Activated gamma-delta T cell treated with Interleukin-2 at 50 U/mL for 16 hours (primary cell): ENCODE measurements at regions not wholly inside any gene's neighbourhood (a gene's known extent, or its start where the extent isn't known, plus 50 kb on each side); places are given as distances from the start of the nearest gene placed in this dataset.

Experiments
- DNase-seq: peaks from one replicate; pipeline ENCODE4 v3.0.0-alpha.2; 2020

DNA sequence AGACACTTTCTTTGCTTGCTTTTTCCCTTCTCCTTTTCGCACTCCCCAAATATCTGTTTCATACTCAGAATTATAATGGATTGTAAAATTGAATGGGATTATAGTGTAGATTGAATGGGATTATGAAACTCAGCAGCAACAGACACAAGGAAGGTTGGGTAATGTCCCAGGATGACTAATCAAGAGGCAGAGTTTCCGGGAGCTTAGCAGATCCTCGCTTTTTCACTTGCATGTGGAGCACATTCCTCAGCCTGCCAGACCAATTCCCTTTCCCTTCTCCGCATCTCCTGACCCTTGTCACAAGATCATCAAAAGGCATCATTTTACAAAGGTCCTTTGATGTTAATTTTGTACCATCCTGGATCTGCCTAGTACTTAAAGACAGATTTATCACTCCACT lies 55.1 kb upstream of the SLC1A1 start:
- no peak for DNase-seq

DNA sequence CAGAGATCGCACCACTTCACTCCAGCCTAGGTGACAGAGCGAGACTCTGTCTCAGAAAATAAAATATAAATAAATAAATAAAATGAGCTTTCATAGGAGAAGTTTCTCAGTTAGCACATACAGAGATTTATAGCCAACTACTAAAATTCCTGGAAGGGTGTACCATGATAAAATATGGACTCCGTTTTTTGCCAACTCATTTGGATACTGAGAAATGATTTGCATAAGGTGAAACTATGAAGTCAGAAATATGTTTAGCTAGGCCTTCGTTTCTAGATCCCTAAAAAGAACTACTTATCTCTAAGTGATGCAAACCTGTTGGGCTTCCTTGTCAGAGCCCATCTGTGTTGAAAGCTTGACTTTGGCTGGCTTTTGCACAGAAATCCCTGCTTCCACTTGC lies 56.9 kb upstream of the SLC1A1 start:
- no peak for DNase-seq

- DNase-seq, result no peak
Observed at GRCh38 chr9:4430432-4431261, 59.6 kb upstream of the SLC1A1 start.

DNA sequence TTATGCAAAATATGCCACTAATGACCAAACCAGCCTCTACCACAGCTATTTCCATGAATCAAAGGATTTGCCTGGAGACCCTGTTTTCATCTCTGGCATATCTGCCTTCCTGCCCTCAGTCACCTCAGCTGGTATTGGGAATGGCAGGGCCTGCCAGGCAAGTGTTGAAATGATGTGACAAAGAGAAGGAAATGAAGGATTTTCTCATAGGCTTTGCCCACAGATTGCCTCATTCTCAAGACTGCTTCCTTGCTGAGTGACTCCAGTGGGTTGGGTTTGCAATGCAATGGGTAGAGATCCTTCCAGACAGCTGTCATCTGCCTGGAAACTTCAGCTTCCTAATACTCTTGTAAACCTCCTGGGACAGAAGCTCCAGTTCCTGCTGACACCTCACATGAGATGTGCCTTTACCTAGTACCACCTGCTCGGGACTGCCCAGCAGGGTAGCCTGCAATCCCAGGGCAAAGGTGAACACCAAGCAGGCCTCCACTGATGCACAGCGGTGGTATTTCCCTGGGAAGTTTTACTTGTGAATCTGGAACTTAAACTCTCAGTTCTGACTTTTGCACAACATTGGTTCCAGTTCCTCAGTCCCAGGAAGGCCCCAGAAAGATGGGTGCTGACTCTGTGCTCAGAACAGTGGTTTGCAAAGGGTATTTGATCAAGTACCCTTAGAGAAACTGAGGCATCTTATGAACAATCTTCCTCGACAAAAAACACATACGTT lies 64.8 kb upstream of the SLC1A1 start:
- no peak for DNase-seq

DNA sequence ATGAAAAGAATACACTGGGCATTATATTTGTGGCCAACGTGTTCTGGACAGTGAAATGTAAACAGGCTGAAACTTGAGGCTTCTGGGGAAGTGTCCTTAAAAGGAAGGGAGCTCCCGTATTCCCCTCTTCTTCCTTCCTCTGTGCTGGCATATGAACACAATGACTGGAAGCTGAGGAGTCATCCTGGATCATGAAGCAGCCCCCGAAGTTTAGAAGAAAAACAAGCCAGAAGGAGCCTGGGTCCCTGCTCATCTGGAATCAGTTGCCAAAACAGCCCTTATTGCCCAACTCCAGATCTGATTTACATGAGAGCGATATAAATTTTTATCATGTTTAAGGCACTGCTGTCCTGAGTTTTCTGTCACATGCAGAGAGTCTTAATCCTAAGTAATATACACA lies 65.4 kb upstream of the SLC1A1 start:
- DNase-seq, result no peak

DNA sequence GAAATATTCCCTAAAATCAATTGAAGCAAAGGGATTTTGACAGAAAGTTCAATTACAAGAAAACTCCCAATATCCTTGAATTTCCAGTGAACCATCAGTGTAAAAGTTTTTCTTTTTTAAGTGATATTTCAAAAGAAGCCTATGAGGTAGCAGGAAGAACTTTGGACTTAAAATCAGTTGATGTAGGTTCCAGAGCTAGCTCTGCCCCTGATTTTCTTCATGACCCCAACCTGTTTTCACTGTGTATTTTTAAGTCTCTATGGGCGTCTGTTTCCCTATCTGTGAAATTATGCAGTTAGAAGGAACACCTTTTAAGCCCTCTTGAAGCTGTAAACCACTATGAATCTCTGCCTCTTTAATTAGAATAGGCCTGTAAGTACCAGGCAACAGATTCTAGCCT lies 66.2 kb upstream of the SLC1A1 start:
- DNase-seq, result no peak

DNA sequence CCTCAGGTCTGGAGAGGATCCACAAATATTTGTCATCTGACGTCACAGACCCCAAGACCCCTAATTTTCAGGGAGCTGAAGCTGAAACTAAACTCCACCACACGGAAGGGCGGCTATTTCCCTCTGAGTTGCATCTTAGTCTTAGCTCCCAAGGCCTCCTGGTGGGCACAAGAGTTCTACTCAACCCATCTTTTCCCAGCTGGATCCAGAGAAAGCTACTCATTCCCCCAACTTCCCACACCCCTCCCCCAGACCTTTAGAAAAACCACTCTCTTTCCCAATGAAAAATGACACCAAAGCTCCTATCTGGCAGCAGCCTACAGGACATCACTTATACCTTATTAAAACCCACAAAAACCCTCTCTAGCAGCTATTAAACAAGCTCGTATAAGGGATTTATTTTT lies 67.1 kb upstream of the SLC1A1 start:
- no peak for DNase-seq

DNA sequence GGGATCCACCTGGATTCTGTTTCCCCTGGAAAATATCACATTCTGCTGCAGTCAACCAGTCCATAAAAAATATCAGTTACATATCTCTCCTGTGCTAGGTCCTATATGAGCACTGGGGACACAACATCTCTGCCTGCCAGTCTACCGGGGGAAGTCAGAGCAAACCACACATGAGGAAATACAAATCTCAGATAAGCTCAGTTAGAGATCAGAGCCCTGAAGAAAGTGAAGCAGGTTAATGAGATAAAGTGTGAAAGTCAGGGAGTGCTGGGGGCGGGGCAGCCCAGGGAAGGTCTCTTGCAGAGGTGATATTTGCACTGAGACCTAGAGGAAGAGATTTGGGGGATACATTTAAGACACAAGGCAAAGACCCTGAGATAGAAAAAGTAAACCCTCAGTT lies 67.8 kb upstream of the SLC1A1 start:
- peak; percentile 5 for DNase-seq

GRCh38 chr9:4421847-4422246 lies 68.4 kb upstream of the SLC1A1 start:
- no peak for DNase-seq

GRCh38 chr9:4420351-4420750 lies 69.9 kb upstream of the SLC1A1 start:
- DNase-seq, result no peak

GRCh38 chr9:4417578-4418325 lies 72.5 kb upstream of the SLC1A1 start:
- no peak for DNase-seq

- DNase-seq, result no peak
Observed at GRCh38 chr9:4416467-4416866, 73.8 kb upstream of the SLC1A1 start.

DNA sequence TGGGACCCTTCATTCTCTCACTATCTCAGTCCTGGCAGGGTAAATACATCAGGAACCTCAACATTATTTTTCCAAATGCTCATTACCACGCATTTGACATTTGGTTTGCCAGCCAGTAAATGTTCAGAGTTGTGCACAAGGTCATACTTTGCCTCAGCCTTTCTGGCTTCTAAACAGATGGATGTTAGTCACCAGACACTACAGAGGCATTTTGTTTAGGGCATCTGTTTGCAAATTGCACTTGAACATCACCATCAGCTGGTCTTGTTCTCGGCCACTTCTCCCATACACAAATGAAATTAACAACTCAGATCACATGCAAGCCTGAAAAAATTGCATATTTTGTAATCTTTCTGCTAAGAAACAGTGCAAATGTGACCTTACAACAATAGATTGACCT lies 75.0 kb upstream of the SLC1A1 start:
- DNase-seq, result no peak

- no peak for DNase-seq
Observed at GRCh38 chr9:4413856-4414255, 76.4 kb upstream of the SLC1A1 start.

DNA sequence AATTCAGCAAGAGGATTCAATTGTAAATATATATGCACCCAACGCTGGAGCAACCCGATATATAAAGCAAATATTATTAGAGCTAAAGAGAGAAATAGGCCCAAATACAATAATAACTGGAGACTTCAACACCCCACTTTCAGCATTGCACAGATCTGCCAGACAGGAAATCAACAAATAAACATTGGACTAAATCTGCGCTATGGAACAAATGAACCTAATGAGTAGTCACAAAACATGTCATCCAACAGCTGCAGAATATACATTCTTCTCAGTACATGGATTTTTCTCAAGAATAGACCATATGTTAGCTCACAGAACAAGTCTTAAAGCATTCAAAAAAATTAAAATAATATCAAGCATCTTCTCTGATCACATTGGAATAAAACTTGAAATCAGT lies 86.1 kb upstream of the SLC1A1 start:
- no peak for DNase-seq

GRCh38 chr9:4402501-4402900 lies 87.8 kb upstream of the SLC1A1 start:
- DNase-seq, result no peak

GRCh38 chr9:4400731-4401130 lies 89.5 kb upstream of the SLC1A1 start:
- DNase-seq, result no peak

DNA sequence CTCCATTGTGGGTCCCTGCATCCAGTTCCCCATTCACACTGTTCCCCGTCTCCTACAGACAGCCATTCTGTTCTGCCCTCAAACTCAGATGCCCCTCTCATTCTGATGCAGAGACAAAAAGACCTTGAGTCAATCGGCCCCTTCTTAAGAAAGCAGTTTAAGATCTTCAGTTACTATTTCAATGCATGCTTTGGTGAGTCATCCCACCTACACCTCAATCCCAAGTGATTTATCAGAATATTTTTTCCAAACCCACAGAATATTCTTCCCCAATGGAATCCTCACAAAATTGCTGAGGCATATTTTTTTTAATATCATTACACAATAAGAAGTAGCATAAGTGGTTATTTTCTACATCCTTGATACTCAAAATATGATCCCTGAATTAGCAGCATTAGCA lies 92.4 kb upstream of the SLC1A1 start:
- DNase-seq, result no peak

GRCh38 chr9:4393806-4394523 lies 94.1 kb upstream of the GLIS3 start:
- no peak for DNase-seq

DNA sequence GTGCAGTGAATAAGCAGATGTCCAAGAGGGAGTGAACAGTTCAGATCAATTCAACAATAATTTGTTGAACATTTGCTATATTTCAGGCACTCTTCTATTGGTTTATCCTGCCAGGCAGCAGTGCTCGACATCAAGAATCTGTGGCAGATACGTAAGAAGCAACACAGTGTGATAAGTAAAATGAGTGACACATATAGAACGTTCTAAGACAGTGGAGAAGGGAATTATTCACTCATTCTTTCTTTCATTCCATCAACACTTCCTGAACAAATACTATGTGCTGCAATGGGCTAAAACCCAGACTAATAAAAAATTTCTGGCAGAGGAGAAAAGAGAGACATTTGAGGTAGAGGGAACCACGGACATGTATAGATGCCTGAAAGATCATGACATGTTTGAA lies 89.9 kb upstream of the GLIS3 start:
- no peak for DNase-seq

DNA sequence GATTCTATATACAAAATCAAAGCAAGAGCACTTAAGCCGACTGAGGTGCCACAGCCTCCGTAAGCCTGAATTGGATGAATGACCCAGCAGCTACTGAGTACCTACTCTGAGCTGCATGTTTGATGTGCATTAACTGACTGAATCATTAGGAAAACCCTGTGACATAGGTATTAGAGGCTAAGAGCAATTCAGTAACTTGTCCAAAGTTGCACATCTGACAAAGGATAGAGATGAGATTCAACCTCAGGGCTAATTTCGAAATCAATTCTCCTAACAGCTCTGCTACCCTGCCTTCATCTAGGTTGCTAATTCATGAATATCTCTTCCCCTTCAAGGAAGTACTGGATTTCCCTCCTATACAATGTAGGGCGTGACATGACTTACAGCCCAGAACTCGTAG lies 89.1 kb upstream of the GLIS3 start:
- DNase-seq, result no peak

- no peak for DNase-seq
Observed at GRCh38 chr9:4386819-4387218, 87.0 kb upstream of the GLIS3 start.

DNA sequence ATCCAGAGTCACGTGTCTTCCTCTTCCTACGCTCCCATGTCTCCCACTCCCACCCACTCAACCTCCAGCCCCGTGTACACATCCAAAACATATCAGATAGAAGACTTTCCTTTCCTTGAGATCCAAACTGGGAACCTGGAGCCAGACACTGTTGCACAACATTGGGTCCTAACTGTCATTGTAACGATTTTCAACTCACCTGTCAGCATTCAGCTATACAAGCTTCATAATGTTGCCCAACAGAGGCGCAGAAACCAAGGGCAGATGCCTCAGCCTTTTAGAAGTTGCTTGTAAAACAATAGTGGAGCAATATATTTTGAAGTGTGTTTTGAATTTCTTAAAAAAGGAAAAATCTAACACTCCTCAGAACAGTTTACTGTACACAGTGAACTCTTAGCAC lies 84.9 kb upstream of the GLIS3 start:
- no peak for DNase-seq
